ENCODE measurements at regions not wholly inside any gene's neighbourhood (a gene's known extent, or its start where the extent isn't known, plus 50 kb on each side); places are given as distances from the start of the nearest gene placed in this dataset.
A peak's percentile ranks its signal among the peaks of the same experiment; 100 is the strongest.

DNA sequence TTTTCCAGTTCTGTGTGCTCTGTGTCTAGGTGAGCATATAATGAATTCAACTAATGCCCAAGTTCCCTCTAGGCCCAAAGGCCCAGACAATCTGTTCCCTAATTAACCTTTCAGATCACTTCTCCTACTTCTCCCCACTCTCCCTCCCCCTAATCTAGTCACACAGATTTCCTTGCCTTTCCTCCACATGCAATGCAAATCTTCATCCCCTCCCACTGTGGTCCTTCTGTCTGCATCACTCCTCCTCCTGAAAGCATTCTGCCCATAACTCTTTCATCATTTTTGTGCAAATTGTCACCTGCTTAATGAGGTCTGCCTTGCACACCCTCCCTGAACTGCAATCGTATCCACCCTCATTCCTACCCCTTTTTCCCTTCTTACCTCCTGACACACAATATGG lies 346.6 kb downstream of the FBXO8 start:
- TF ChIP-seq, protein P1, sequence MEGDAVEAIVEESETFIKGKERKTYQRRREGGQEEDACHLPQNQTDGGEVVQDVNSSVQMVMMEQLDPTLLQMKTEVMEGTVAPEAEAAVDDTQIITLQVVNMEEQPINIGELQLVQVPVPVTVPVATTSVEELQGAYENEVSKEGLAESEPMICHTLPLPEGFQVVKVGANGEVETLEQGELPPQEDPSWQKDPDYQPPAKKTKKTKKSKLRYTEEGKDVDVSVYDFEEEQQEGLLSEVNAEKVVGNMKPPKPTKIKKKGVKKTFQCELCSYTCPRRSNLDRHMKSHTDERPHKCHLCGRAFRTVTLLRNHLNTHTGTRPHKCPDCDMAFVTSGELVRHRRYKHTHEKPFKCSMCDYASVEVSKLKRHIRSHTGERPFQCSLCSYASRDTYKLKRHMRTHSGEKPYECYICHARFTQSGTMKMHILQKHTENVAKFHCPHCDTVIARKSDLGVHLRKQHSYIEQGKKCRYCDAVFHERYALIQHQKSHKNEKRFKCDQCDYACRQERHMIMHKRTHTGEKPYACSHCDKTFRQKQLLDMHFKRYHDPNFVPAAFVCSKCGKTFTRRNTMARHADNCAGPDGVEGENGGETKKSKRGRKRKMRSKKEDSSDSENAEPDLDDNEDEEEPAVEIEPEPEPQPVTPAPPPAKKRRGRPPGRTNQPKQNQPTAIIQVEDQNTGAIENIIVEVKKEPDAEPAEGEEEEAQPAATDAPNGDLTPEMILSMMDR (conservative IDR thresholded peaks at IDR 0.05; ENCODE audit: low read depth, low read length): no peak
- no peak overlapping the region for H3K4me3 ChIP-seq (ENCODE audit: low read depth, low read length)
- no peak for DNase-seq (ENCODE audit: low read depth)

DNA sequence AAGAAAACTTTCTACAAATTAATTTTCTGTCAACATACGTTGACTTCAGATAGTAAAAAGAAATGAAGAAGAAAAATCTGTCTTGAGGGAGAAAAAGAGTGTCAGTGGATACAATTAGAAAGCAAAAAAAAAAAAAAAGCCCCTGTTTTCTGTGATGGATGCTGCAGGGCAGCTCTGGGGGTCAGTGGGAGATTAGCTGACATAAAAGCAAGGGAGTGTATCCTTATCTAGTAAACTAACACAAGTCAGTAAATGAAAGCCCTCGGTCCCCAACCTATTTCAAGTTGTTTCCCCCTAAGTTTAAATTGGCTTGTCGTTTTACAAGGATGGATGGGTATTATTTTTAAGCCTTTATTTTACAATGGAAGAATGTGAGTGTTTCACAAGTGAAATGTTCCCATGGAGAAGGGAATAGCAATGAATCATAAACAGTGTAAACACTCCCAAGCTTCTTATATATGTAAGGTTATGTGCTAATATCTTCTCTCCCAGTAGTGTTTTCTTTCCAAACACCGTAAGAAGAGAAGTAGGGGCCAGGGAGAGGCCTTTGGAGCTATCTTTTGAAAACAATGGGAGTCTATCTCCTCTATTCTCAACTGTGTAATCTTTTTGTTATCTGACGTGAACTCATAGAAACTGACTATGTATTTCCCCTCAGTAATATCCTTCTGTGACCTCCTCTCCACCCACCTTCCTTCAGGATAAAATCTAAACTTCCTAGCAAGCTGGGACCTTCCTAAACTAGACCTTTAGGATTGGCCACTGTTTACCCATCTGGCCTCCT lies 347.7 kb downstream of the FBXO8 start:
- TF ChIP-seq, protein P1 (conservative IDR thresholded peaks at IDR 0.05; ENCODE audit: low read depth, low read length): no peak
- DNase-seq (ENCODE audit: low read depth): peak; percentile 73
- no peak overlapping the region for H3K4me3 ChIP-seq (ENCODE audit: low read depth, low read length)

DNA sequence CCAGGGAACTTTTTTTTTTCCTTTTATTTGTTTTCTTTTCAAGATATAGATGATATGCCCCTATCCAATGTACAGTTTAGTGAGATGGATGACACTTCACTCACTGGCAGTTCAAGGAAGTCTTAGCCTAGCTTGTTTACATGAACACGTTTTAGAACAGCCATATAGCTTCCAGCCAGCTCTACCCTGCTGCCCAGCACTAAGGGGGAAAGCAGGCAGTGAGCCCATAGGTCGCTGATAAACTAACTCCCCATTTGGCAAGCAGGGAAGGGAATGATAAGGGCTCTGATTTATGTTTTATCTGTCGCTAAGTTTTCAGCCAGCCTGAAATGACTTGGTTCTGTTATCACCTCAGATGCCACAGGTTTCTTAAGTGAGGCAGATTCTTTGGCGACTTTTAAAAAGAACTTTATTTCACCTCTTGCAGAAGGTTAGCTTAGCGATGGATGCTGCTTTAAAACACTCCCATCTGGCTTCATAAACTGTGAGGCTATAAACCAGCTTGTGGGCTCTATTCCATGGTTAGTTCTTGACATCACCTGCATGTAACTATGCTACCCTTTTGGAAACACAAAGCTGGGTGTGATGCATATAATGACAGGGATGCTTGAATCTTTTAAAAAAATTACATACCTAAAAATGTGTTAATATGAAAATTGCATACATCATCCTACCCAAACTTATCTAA lies 348.4 kb downstream of the FBXO8 start:
- H3K4me3 ChIP-seq (ENCODE audit: low read depth, low read length): no peak overlapping the region
- TF ChIP-seq, protein P1 (conservative IDR thresholded peaks at IDR 0.05; ENCODE audit: low read depth, low read length): no peak
- peak; percentile 6 for DNase-seq (ENCODE audit: low read depth)

DNA sequence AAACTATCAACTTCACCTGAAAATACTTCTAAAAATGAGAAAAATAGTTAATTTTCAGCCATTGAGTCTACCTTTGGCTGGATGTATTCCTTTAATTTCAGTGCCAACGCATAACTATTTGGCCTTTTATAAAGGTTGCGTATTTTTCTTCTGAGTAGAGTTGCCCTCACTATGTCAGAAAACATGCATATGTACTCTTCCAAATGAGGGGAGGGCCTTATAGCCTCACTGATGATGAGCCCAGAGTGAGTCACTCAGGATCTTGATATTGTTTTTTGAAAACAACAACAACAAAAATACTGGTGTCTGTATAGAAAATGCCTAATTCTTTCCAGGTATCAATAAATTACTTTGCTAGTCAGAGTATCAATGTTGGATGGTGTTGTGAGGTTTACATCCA lies 349.3 kb downstream of the FBXO8 start:
- peak; percentile 58 for DNase-seq (ENCODE audit: low read depth)
- no peak overlapping the region for H3K4me3 ChIP-seq (ENCODE audit: low read depth, low read length)
- TF ChIP-seq, protein P1 (conservative IDR thresholded peaks at IDR 0.05; ENCODE audit: low read depth, low read length): no peak

DNA sequence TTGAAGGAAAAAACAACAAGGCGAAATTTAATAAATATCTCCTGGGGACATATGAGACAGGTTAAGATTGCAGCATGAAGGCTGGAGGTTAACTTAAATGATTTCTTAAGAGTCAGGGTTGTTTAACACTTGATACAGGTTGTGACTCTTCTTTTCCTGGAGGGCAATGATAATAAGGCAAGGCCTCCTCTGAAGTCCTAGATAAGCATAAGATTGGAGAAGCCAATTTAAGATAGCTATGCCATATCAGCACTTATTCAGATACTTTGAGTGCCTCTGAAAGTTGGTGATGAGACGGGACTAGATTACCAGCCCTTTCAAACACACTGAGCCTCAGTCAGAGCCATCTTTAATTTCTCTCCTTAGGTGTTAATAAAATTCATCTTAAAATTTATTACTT lies 350.8 kb downstream of the FBXO8 start:
- TF ChIP-seq, protein P1 (conservative IDR thresholded peaks at IDR 0.05; ENCODE audit: low read depth, low read length): no peak
- no peak for DNase-seq (ENCODE audit: low read depth)

DNA sequence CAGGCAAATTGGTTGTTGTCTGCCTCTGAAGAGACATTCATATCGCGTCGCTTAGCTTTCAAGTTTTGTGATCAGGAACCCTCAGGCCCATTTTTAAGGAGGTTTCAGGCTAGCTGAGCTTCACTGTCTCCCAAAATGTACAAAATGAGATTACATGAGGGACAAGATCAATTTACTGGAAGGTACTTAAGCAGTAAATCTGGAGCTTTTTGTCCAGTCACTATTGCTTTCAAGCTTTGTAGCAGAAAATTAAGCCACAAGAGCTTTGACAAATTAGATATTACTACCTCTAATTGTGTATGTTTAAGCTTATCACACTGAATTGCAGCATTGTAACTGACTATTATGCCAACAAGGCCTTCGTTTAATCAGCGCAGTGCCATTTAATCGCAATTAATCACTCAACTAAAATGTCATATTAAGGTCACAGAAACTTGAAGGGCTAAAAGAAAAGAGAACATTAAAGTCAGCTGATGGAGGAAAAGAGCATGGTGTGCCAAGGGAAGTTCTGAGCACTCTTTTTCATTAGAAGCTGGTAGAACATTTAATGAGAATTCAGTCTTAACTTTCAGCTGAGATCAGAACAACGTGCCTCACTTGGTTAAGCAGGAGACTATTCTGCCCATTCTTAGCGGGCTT lies 353.0 kb downstream of the FBXO8 start:
- no peak overlapping the region for H3K4me3 ChIP-seq (ENCODE audit: low read depth, low read length)
- no peak for DNase-seq (ENCODE audit: low read depth)
- TF ChIP-seq, protein P1 (conservative IDR thresholded peaks at IDR 0.05; ENCODE audit: low read depth, low read length): no peak

More for the DNA sequence above, 350.8 kb downstream of the FBXO8 start:
- H3K4me3 ChIP-seq (ENCODE audit: low read depth, low read length): no peak overlapping the region
